Activated CD8-positive, alpha-beta T cell treated with anti-CD3 and anti-CD28 coated beads for 36 hours (primary cell): ENCODE measurements at regions not wholly inside any gene's neighbourhood (a gene's known extent, or its start where the extent isn't known, plus 50 kb on each side); places are given as distances from the start of the nearest gene placed in this dataset.

Experiments used
- ATAC-seq: fragments of 200-7000 bp; cut with Tn5 transposase; one replicate; pipeline ENCODE4 v1.10.0; 2021; ENCODE audit warnings: mild to moderate bottlenecking, moderate library complexity
- CTCF ChIA-PET: fragments of 350-600 bp; sonication (Branson Sonifier 250); formaldehyde crosslinking; loops from one replicate; lab custom pipeline; 2021; ENCODE audit warnings: antibody characterized with exemption; lab: Charles Lee
- POLR2A ChIA-PET: fragments of 350-600 bp; sonication (Branson Sonifier 250); formaldehyde crosslinking; loops from one replicate; lab custom pipeline; 2021; ENCODE audit warnings: antibody characterized with exemption; lab: Charles Lee
- DNase-seq: peaks from one replicate; pipeline ENCODE4 v3.0.0-alpha.2; 2020
- H3K27ac Mint-ChIP-seq: one replicate; pipeline ENCODE4 v1.8.0; 2021; ENCODE audit warnings: mild to moderate bottlenecking, mixed read lengths
- H3K27me3 Mint-ChIP-seq: one replicate; pipeline ENCODE4 v1.8.0; 2021; ENCODE audit warnings: mixed read lengths
- H3K36me3 Mint-ChIP-seq: one replicate; pipeline ENCODE4 v1.8.0; 2021; ENCODE audit warnings: low read depth, mixed read lengths
- H3K4me1 Mint-ChIP-seq: one replicate; pipeline ENCODE4 v1.8.0; 2021; ENCODE audit warnings: low read depth, mixed read lengths
- H3K4me3 Mint-ChIP-seq: one replicate; pipeline ENCODE4 v1.8.0; 2021; ENCODE audit warnings: mild to moderate bottlenecking, moderate library complexity, mixed read lengths
- H3K9me3 Mint-ChIP-seq: one replicate; pipeline ENCODE4 v1.8.0; 2021; ENCODE audit warnings: mixed read lengths
- intact Hi-C: fragments of 100-400 bp; cut with micrococcal nuclease; formaldehyde crosslinking; loops from one replicate; pipeline ENCODE4 v1.10.0; 2022
- TF ChIP-seq, protein P1 (sequence below): fragments of 200-600 bp; IDR thresholded peaks from one replicate; pipeline ENCODE4 v1.8.0; 2022; ENCODE audit warnings: antibody characterized with exemption, mild to moderate bottlenecking

DNA sequence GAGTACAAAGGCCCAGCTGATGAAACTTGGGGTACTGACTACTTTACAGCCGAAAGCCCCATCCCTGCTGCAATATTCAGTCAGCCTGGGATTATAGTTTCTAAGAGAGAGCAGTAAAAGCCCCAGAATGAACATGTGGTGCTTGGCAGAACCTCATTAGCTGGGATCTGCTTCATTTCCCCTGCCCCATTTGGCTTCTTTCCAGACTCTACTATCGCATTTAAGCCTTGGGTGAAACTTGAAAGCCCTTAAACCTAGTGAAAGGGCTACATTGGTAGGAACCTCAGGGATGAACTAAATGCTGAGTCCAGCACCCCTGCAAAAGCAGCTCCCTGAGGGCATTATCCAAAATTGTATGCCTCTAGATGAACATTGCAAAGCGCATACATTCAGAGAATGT lies 631.1 kb downstream of the ACTL7B start:
- Mint-ChIP-seq H3K4me1 (no peaks in the 10 kb centered on the region), H3K36me3 (no peaks in the 10 kb centered on the region), H3K27ac (no peak overlapping the region), H3K4me3 (no peak overlapping the region), H3K27me3 (no peaks in the 10 kb centered on the region), H3K9me3 (no peaks in the 10 kb centered on the region)
- intact Hi-C loops = no loop called here
- DNase-seq = no peak
- TF ChIP-seq, protein P1, sequence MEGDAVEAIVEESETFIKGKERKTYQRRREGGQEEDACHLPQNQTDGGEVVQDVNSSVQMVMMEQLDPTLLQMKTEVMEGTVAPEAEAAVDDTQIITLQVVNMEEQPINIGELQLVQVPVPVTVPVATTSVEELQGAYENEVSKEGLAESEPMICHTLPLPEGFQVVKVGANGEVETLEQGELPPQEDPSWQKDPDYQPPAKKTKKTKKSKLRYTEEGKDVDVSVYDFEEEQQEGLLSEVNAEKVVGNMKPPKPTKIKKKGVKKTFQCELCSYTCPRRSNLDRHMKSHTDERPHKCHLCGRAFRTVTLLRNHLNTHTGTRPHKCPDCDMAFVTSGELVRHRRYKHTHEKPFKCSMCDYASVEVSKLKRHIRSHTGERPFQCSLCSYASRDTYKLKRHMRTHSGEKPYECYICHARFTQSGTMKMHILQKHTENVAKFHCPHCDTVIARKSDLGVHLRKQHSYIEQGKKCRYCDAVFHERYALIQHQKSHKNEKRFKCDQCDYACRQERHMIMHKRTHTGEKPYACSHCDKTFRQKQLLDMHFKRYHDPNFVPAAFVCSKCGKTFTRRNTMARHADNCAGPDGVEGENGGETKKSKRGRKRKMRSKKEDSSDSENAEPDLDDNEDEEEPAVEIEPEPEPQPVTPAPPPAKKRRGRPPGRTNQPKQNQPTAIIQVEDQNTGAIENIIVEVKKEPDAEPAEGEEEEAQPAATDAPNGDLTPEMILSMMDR = no peak
- CTCF ChIA-PET = no interaction called here
- POLR2A ChIA-PET = no interaction called here
- ATAC-seq = no peak

DNA sequence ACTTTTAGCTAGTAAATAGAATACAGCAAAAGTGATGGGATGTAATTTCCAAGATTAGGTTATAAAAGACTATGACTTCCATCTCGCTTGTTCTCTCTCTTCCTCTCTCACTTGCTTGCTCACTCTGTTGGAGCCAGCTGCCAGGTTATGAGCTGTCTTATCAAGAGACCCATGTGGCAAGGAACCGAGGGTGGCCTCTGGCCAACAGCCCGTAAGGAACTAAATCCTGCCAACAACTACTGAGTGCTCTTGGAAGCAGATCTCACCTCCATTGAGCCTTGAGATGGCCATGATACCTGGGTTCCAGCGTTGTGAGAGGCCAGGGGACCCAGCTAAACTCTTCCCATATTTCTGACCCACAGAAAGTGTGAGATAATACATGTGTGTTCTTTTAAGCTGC lies 636.1 kb downstream of the ACTL7B start:
- Mint-ChIP-seq H3K27ac (no peak overlapping the region), H3K27me3 (no peaks in the 10 kb centered on the region), H3K9me3 (peaks cover 3% of the 10 kb centered on the region), H3K4me3 (no peak overlapping the region), H3K36me3 (no peaks in the 10 kb centered on the region), H3K4me1 (no peaks in the 10 kb centered on the region)
- ChIA-PET CTCF (no interaction called here), POLR2A (no interaction called here)
- ATAC-seq (no peak), DNase-seq (no peak)
- intact Hi-C loops = no loop called here
- TF ChIP-seq, protein P1 = no peak

DNA sequence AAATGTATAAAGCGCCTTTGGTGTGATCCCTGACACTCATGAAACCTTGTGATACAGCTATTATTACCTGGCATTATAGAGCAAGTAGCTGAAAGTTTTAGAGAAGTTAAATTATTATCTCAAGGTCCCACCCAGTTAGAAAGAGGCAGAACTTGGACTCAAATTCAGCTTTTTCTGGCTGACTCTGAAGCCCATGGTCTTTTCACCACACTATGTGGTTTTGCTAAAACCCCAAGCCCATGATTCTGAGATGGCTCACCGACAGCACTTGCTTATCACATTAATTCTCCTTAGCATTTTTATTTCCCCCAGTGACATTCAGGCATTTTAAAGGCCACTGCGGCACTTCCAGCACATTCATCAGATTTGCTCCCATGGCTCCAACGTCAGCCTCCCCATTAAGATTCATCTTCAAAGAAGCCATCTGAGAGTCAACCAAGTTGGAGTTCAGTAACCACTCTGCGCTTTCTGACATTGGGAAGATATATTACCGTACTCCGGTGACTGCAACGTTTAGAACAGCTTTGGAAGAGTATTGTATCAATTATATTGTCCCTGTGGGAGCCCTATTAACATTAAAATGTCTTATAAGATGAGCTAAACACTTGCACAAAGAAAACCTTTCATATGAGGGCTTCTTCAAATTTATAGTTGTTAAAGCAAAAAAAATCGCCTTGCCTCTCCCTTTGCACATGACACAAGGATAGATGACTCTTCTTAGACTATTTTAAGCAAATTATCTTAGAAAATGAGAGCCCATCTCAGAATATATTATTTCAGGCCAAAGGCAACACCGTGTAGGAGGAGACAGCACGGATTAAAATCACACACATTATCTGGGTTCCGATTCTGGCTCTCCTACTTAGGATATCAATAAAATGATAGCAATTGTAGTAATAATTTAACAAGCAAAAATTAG lies 638.1 kb downstream of the ACTL7B start:
- H3K4me3 Mint-ChIP-seq = no peak overlapping the region
- ChIA-PET POLR2A (interaction anchor here (0.6 kb wide), 1 partner anchor 227 kb away, joined by 3 read pairs; no protein-coding TSS in a partner anchor), CTCF (no interaction called here)
- H3K27ac Mint-ChIP-seq = no peak overlapping the region
- TF ChIP-seq, protein P1 = no peak
- peaks cover 3% of the 10 kb centered on the region for H3K9me3 Mint-ChIP-seq
- H3K27me3 Mint-ChIP-seq = no peaks in the 10 kb centered on the region
- no peak for DNase-seq
- ATAC-seq = no peak
- H3K4me1 Mint-ChIP-seq = no peaks in the 10 kb centered on the region
- intact Hi-C loops = no loop called here
- H3K36me3 Mint-ChIP-seq = no peaks in the 10 kb centered on the region

DNA sequence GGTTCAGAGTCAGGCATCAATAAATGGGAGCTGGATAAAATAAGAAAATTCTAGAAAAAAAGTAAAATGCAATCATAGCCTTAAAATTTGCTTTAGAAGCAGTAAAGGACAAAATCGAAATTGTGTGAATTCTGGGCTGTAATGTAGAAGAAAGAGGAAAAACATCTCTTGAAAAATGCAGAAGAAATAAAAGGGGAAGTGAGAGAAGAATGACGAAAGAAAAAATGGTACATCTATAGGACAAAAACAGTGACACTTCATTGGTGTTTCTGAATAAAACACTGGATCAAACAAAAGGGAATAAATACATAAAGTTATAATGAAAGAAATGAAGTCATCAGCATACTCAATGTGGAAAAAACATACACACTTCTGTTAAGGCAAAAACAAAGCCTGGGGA lies 642.3 kb downstream of the ACTL7B start:
- ChIA-PET CTCF (no interaction called here), POLR2A (no interaction called here)
- intact Hi-C loops = no loop called here
- H3K4me1 Mint-ChIP-seq = no peaks in the 10 kb centered on the region
- no peak overlapping the region for H3K4me3 Mint-ChIP-seq
- no peak overlapping the region for H3K27ac Mint-ChIP-seq
- no peaks in the 10 kb centered on the region for H3K36me3 Mint-ChIP-seq
- TF ChIP-seq, protein P1 = no peak
- DNase-seq (no peak), ATAC-seq (no peak)
- no peaks in the 10 kb centered on the region for H3K9me3 Mint-ChIP-seq
- H3K27me3 Mint-ChIP-seq = no peaks in the 10 kb centered on the region

DNA sequence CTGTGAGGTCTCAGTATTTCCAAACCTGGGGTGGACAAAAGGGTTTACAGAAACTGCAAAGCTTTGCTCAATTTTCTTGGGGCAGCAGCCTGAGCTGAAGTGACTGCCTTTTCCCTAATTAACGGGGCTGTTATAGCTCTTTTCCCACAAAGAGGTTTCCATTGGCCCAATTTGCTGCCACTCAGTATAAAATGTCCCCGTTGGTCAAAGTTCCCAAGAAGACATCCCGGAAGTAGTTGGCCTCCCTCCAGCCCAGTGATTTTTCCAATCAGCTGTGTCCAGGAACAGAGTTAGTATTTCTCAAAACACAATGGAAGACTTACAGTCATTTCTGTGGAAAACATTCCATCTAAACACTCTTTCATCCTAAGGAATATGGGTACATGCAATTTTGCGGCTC lies 643.6 kb downstream of the ACTL7B start:
- H3K4me1 Mint-ChIP-seq = no peaks in the 10 kb centered on the region
- ATAC-seq (no peak), DNase-seq (no peak)
- intact Hi-C loops = no loop called here
- no peaks in the 10 kb centered on the region for H3K36me3 Mint-ChIP-seq
- H3K27me3 Mint-ChIP-seq = no peaks in the 10 kb centered on the region
- POLR2A ChIA-PET = no interaction called here
- no peak overlapping the region for H3K4me3 Mint-ChIP-seq
- peaks cover 5% of the 10 kb centered on the region for H3K9me3 Mint-ChIP-seq
- H3K27ac Mint-ChIP-seq = no peak overlapping the region
- TF ChIP-seq, protein P1 = no peak
- CTCF ChIA-PET = no interaction called here
